GM21447 (cell line): ENCODE measurements at regions not wholly inside any gene's neighbourhood (a gene's known extent, or its start where the extent isn't known, plus 50 kb on each side); places are given as distances from the start of the nearest gene placed in this dataset.

Experiments
- ATAC-seq: cut with Tn5 transposase; IDR thresholded peaks from one replicate; pipeline ENCODE4 v1.9.1; 2021; ENCODE audit not compliant: unreplicated experiment

GRCh38 chr3:44013967-44014366 lies 227.7 kb upstream of the TOPAZ1 start:
- ATAC-seq: no peak

- no peak for ATAC-seq
Measured at GRCh38 chr3:44015170-44015569, 226.5 kb upstream of the TOPAZ1 start.

GRCh38 chr3:44016818-44017217 lies 224.9 kb upstream of the TOPAZ1 start:
- ATAC-seq: no peak

GRCh38 chr3:44018926-44019325 lies 222.8 kb upstream of the TOPAZ1 start:
- ATAC-seq: no peak

- ATAC-seq: no peak
Measured at GRCh38 chr3:44019736-44020135, 221.9 kb upstream of the TOPAZ1 start.

- ATAC-seq: no peak
Measured at GRCh38 chr3:44020143-44020542, 221.5 kb upstream of the TOPAZ1 start.

GRCh38 chr3:44021651-44022594 lies 219.8 kb upstream of the TOPAZ1 start:
- no peak for ATAC-seq

GRCh38 chr3:44023961-44024593 lies 217.6 kb upstream of the TOPAZ1 start:
- no peak for ATAC-seq

- ATAC-seq: no peak
Measured at GRCh38 chr3:44026220-44026865, 215.3 kb upstream of the TOPAZ1 start.

GRCh38 chr3:44029100-44029499 lies 212.6 kb upstream of the TOPAZ1 start:
- ATAC-seq: no peak

- ATAC-seq: no peak
Measured at GRCh38 chr3:44030285-44030684, 211.4 kb upstream of the TOPAZ1 start.

- no peak for ATAC-seq
Measured at GRCh38 chr3:44030687-44031305, 210.9 kb upstream of the TOPAZ1 start.

GRCh38 chr3:44031387-44032380 lies 210.0 kb upstream of the TOPAZ1 start:
- no peak for ATAC-seq

GRCh38 chr3:44032487-44032886 lies 209.2 kb upstream of the TOPAZ1 start:
- no peak for ATAC-seq

GRCh38 chr3:44033123-44033522 lies 208.6 kb upstream of the TOPAZ1 start:
- no peak for ATAC-seq

GRCh38 chr3:44036850-44037249 lies 204.8 kb upstream of the TOPAZ1 start:
- ATAC-seq: no peak

- no peak for ATAC-seq
Measured at GRCh38 chr3:44039006-44039405, 202.7 kb upstream of the TOPAZ1 start.

GRCh38 chr3:44041726-44042125 lies 200.0 kb upstream of the TOPAZ1 start:
- ATAC-seq: no peak

- no peak for ATAC-seq
Measured at GRCh38 chr3:44042772-44043171, 198.9 kb upstream of the TOPAZ1 start.
